ENCODE measurements at regions not wholly inside any gene's neighbourhood (a gene's known extent, or its start where the extent isn't known, plus 50 kb on each side); places are given as distances from the start of the nearest gene placed in this dataset.

DNA sequence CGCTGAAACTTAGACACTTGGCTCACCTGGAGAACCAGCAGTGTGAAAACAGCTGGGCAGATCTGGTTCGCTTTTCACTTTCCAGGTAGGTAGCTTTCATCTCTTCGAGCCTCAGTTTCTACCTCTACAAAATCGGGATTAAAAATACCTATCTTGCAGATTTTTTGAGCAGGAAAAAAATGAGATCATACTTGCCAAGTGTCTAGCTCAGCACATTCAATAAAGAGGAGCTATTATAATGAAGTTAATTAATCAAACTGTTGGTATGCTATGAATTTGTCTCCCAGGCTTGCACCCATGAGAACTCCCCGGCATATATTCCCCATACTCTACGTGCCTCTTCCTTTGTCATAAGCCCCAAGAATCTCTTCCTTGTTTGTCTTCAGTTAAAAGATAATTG lies 158.6 kb upstream of the LDB2 start:
- no peak for TF ChIP-seq GATA2 (IDR thresholded peaks at IDR 0.05; ENCODE audit: low read depth, low read length)
- no peak for TF ChIP-seq GATA3 (IDR thresholded peaks at IDR 0.05; ENCODE audit: low read depth, low read length)
